ENCODE measurements at regions not wholly inside any gene's neighbourhood (a gene's known extent, or its start where the extent isn't known, plus 50 kb on each side); places are given as distances from the start of the nearest gene placed in this dataset.

DNA sequence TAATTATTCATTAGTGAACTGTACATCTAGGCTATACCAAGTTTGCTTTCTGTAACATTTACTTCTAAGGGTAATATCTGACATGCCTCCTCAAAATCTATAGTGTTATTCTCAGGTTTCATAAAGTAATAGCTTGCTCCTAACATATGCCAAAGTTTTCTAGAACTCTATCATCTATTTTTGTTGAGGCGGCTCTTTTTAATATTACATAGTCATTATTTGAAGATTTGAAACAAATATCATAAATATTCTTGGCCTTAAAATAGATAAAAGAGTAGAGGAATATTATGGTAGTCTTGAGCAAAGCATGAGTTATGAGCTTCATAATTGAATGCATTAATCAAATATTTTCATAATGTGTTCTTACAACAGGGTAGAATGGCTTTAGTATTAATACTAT lies 327.2 kb upstream of the KCND2 start:
- RAD21 ChIA-PET (ENCODE audit: unreplicated experiment), result no interaction called here
- TF ChIP-seq, protein P1, sequence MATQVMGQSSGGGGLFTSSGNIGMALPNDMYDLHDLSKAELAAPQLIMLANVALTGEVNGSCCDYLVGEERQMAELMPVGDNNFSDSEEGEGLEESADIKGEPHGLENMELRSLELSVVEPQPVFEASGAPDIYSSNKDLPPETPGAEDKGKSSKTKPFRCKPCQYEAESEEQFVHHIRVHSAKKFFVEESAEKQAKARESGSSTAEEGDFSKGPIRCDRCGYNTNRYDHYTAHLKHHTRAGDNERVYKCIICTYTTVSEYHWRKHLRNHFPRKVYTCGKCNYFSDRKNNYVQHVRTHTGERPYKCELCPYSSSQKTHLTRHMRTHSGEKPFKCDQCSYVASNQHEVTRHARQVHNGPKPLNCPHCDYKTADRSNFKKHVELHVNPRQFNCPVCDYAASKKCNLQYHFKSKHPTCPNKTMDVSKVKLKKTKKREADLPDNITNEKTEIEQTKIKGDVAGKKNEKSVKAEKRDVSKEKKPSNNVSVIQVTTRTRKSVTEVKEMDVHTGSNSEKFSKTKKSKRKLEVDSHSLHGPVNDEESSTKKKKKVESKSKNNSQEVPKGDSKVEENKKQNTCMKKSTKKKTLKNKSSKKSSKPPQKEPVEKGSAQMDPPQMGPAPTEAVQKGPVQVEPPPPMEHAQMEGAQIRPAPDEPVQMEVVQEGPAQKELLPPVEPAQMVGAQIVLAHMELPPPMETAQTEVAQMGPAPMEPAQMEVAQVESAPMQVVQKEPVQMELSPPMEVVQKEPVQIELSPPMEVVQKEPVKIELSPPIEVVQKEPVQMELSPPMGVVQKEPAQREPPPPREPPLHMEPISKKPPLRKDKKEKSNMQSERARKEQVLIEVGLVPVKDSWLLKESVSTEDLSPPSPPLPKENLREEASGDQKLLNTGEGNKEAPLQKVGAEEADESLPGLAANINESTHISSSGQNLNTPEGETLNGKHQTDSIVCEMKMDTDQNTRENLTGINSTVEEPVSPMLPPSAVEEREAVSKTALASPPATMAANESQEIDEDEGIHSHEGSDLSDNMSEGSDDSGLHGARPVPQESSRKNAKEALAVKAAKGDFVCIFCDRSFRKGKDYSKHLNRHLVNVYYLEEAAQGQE (IDR thresholded peaks at IDR 0.05; ENCODE audit: low read depth, low read length), result no peak
- TF ChIP-seq BRCA1 (IDR thresholded peaks at IDR 0.05; ENCODE audit: low read depth, low read length), result no peak
- no peaks in the 10 kb centered on the region for H3K36me3 ChIP-seq (ENCODE audit: control insufficient read depth in 2 of 2, insufficient read depth in 2 of 2, low read length in 1 of 2)
- WGBS (ENCODE audit: insufficient coverage, insufficient replicate concordance, low lambda C conversion rate, missing lambda C conversion rate), result 50% methylated on average over 1 of the region's 1 CpG
- H3K79me2 ChIP-seq (ENCODE audit: control insufficient read depth, insufficient read depth, low read length), result no peaks in the 10 kb centered on the region
- H4K20me1 ChIP-seq (ENCODE audit: control insufficient read depth, insufficient read depth), result no peaks in the 10 kb centered on the region
- CTCF ChIA-PET, result interaction anchor here (1.0 kb wide), 1 partner anchor 10 kb away, joined by 3 read pairs; no protein-coding TSS in a partner anchor
- POLR2A ChIA-PET, result no interaction called here
- no peaks in the 10 kb centered on the region for H3K9me3 ChIP-seq (replicated peaks; ENCODE audit: control insufficient read depth, insufficient read depth, low read length)
- no peak for DNase-seq (ENCODE audit: low read depth, low spot score)
- in situ Hi-C loops (cut with MboI) (loop anchor here (10.0 kb wide), 1 partner anchor 779 kb away; no protein-coding TSS in a partner anchor), intact Hi-C loops (cut with micrococcal nuclease; ENCODE audit: unreplicated experiment) (no loop called here)
- H3K27me3 ChIP-seq (replicated peaks in 1 of 2; ENCODE audit: control insufficient read depth in 2 of 2, insufficient read depth in 2 of 2, low read length in 1 of 2), result no peaks in the 10 kb centered on the region
- H3K4me1 ChIP-seq (ENCODE audit: control insufficient read depth, insufficient read depth, low read length), result no peaks in the 10 kb centered on the region
- no TSS peak for BruUV-seq (replicated peaks)
- H3K4me2 ChIP-seq (ENCODE audit: control insufficient read depth, insufficient read depth), result no peak overlapping the region
- no peak for FAIRE-seq
- SMC1A ChIA-PET (ENCODE audit: uncharacterized antibody, unreplicated experiment), result no interaction called here
- ATAC-seq, result no peak
- no peak overlapping the region for H3K4me3 ChIP-seq
- H2AFZ ChIP-seq (ENCODE audit: control insufficient read depth, low read depth, low read length), result no peak overlapping the region
- H3K27ac ChIP-seq (ENCODE audit: control insufficient read depth, insufficient read depth), result no peak overlapping the region
- no peak overlapping the region for H3K9ac ChIP-seq (ENCODE audit: control insufficient read depth, insufficient read depth, low read length)

DNA sequence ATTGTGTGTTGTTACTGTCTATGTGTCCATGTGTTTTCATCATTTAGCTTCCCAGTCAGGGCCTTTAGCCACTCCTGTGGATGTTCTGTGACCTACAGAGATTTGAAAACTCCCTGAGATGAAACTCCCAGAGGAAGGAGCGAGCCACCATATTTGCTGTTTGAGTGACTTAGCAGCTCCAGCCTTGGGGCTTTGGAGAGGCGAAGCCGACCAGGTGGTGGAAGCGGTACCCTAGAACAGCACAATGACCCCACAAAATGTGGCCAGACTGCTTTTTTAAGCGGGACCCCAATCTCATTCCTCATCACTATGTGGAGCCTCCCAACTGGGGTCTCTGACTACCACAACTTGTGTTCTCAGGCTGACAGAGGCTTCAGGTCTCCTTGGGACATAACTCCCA lies 323.9 kb upstream of the KCND2 start:
- no peak overlapping the region for H3K4me2 ChIP-seq (ENCODE audit: control insufficient read depth, insufficient read depth)
- H4K20me1 ChIP-seq (ENCODE audit: control insufficient read depth, insufficient read depth), result no peaks in the 10 kb centered on the region
- H3K27me3 ChIP-seq (replicated peaks in 1 of 2; ENCODE audit: control insufficient read depth in 2 of 2, insufficient read depth in 2 of 2, low read length in 1 of 2), result no peaks in the 10 kb centered on the region
- 48% methylated on average over 5 of the region's 5 CpGs for WGBS (ENCODE audit: insufficient coverage, insufficient replicate concordance, low lambda C conversion rate, missing lambda C conversion rate)
- H3K4me3 ChIP-seq, result no peak overlapping the region
- intact Hi-C loops (cut with micrococcal nuclease; ENCODE audit: unreplicated experiment), result no loop called here
- H2AFZ ChIP-seq (ENCODE audit: control insufficient read depth, low read depth, low read length), result no peak overlapping the region
- no peak overlapping the region for H3K9ac ChIP-seq (ENCODE audit: control insufficient read depth, insufficient read depth, low read length)
- H3K27ac ChIP-seq (ENCODE audit: control insufficient read depth, insufficient read depth), result no peak overlapping the region
- in situ Hi-C loops (cut with MboI), result loop anchor here (10.0 kb wide), 1 partner anchor 776 kb away; no protein-coding TSS in a partner anchor
- no peaks in the 10 kb centered on the region for H3K79me2 ChIP-seq (ENCODE audit: control insufficient read depth, insufficient read depth, low read length)
- ChIA-PET RAD21 (ENCODE audit: unreplicated experiment) (no interaction called here), SMC1A (ENCODE audit: uncharacterized antibody, unreplicated experiment) (no interaction called here), CTCF (interaction anchor here (1.3 kb wide), 1 partner anchor 16 kb away, joined by 3 read pairs; no protein-coding TSS in a partner anchor), POLR2A (no interaction called here)
- no TSS peak for BruUV-seq (replicated peaks)
- no peak for ATAC-seq
- no peaks in the 10 kb centered on the region for H3K36me3 ChIP-seq (ENCODE audit: control insufficient read depth in 2 of 2, insufficient read depth in 2 of 2, low read length in 1 of 2)
- DNase-seq (ENCODE audit: low read depth, low spot score), result no peak
- H3K9me3 ChIP-seq (replicated peaks; ENCODE audit: control insufficient read depth, insufficient read depth, low read length), result no peaks in the 10 kb centered on the region
- no peaks in the 10 kb centered on the region for H3K4me1 ChIP-seq (ENCODE audit: control insufficient read depth, insufficient read depth, low read length)
- no peak for FAIRE-seq
- no peak for TF ChIP-seq NFYA (IDR thresholded peaks at IDR 0.05; ENCODE audit: borderline replicate concordance, low read depth, low read length)
- TF ChIP-seq PAX5 (IDR thresholded peaks at IDR 0.05; ENCODE audit: borderline replicate concordance, low read depth, low read length), result no peak
- TF ChIP-seq SMAD1 (IDR thresholded peaks at IDR 0.05; ENCODE audit: low read depth, partially characterized antibody), result no peak
- TF ChIP-seq MEF2B (IDR thresholded peaks at IDR 0.05; ENCODE audit: partially characterized antibody, poor library complexity, severe bottlenecking), result no peak
- TF ChIP-seq YY1 (IDR thresholded peaks at IDR 0.05; ENCODE audit: low read depth, low read length), result no peak
- no peak for TF ChIP-seq TCF12 (IDR thresholded peaks at IDR 0.05; ENCODE audit: low read depth, low read length)
- TF ChIP-seq PML (IDR thresholded peaks at IDR 0.05; ENCODE audit: low read length), result no peak
- TF ChIP-seq, protein P2, sequence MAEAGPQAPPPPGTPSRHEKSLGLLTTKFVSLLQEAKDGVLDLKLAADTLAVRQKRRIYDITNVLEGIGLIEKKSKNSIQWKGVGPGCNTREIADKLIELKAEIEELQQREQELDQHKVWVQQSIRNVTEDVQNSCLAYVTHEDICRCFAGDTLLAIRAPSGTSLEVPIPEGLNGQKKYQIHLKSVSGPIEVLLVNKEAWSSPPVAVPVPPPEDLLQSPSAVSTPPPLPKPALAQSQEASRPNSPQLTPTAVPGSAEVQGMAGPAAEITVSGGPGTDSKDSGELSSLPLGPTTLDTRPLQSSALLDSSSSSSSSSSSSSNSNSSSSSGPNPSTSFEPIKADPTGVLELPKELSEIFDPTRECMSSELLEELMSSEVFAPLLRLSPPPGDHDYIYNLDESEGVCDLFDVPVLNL (IDR thresholded peaks at IDR 0.05; ENCODE audit: low read depth, low read length), result no peak
- TF ChIP-seq, protein P3, sequence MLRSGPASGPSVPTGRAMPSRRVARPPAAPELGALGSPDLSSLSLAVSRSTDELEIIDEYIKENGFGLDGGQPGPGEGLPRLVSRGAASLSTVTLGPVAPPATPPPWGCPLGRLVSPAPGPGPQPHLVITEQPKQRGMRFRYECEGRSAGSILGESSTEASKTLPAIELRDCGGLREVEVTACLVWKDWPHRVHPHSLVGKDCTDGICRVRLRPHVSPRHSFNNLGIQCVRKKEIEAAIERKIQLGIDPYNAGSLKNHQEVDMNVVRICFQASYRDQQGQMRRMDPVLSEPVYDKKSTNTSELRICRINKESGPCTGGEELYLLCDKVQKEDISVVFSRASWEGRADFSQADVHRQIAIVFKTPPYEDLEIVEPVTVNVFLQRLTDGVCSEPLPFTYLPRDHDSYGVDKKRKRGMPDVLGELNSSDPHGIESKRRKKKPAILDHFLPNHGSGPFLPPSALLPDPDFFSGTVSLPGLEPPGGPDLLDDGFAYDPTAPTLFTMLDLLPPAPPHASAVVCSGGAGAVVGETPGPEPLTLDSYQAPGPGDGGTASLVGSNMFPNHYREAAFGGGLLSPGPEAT (IDR thresholded peaks at IDR 0.05; ENCODE audit: low read depth), result no peak
- no peak for TF ChIP-seq BCL11A (IDR thresholded peaks at IDR 0.05; ENCODE audit: low read depth, low read length)
